ENCODE measurements at regions not wholly inside any gene's neighbourhood (a gene's known extent, or its start where the extent isn't known, plus 50 kb on each side); places are given as distances from the start of the nearest gene placed in this dataset.

DNA sequence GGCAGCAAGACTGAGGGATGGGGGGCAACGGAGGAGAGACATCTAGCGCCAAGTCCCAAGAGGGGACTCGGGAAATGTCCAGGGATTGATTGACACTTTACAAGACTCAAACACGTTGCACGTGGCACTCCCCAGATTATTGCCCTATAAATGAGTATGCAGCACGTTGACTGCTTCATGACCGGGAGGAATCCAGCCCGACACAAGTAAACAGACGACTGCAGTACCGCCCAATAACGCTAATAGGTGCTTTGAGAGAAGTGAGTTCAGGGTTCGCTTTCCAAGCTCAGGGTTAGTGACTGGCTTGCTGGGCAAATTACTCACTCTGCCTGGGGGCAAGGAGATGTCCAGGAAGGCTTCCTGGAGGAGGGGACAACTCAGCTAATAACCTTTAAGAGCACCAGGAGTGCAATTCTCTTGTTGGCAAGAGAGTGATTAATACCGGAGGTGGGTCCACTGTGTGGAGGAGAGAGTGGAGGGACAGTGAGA is 73.3 kb upstream of the MYL10 start:
- Histone ChIP-seq H3K9me2 (replicated peaks; ENCODE audit: control insufficient read depth, low read length) (no peaks in the 10 kb centered on the region), H3K79me2 (ENCODE audit: control insufficient read depth, low read length) (no peaks in the 10 kb centered on the region), H3K27me3 (ENCODE audit: control insufficient read depth, low read length) (peaks cover 20% of the 10 kb centered on the region), H4K20me1 (ENCODE audit: control insufficient read depth, insufficient read depth, low read depth, low read length) (no peaks in the 10 kb centered on the region), H3K36me3 (ENCODE audit: control insufficient read depth, low read length) (no peaks in the 10 kb centered on the region), H3K27ac (ENCODE audit: low read depth, low read length) (no peak overlapping the region), H3K9me3 (ENCODE audit: control insufficient read depth, insufficient read depth, low read length) (no peaks in the 10 kb centered on the region), H3K4me2 (ENCODE audit: low read length) (no peak overlapping the region), H3K4me3 (ENCODE audit: low read length) (no peak overlapping the region), H3K4me1 (ENCODE audit: control insufficient read depth, low read length) (no peaks in the 10 kb centered on the region), H3F3A (ENCODE audit: control insufficient read depth, insufficient read depth) (no peaks in the 10 kb centered on the region)
- TF ChIP-seq CTCF (IDR thresholded peaks at IDR 0.05; ENCODE audit: low read depth, low read length, poor library complexity, severe bottlenecking) = no peak
- no peak for TF ChIP-seq EZH2phosphoT487 (IDR thresholded peaks at IDR 0.05; ENCODE audit: borderline replicate concordance, low read length)

- H3K4me2 ChIP-seq (ENCODE audit: low read length) = no peak overlapping the region
- H4K20me1 ChIP-seq (ENCODE audit: control insufficient read depth, insufficient read depth, low read depth, low read length) = no peaks in the 10 kb centered on the region
- TF ChIP-seq EZH2phosphoT487 (IDR thresholded peaks at IDR 0.05; ENCODE audit: borderline replicate concordance, low read length) = no peak
- no peak for TF ChIP-seq CTCF (IDR thresholded peaks at IDR 0.05; ENCODE audit: low read depth, low read length, poor library complexity, severe bottlenecking)
- H3K27me3 ChIP-seq (ENCODE audit: control insufficient read depth, low read length) = peaks cover 7% of the 10 kb centered on the region
- H3K9me2 ChIP-seq (replicated peaks; ENCODE audit: control insufficient read depth, low read length) = no peaks in the 10 kb centered on the region
- no peak overlapping the region for H3K4me3 ChIP-seq (ENCODE audit: low read length)
- H3K9me3 ChIP-seq (ENCODE audit: control insufficient read depth, insufficient read depth, low read length) = no peaks in the 10 kb centered on the region
- no peak overlapping the region for H3K27ac ChIP-seq (ENCODE audit: low read depth, low read length)
- no peaks in the 10 kb centered on the region for H3K79me2 ChIP-seq (ENCODE audit: control insufficient read depth, low read length)
- H3F3A ChIP-seq (ENCODE audit: control insufficient read depth, insufficient read depth) = no peaks in the 10 kb centered on the region
- H3K4me1 ChIP-seq (ENCODE audit: control insufficient read depth, low read length) = no peaks in the 10 kb centered on the region
- no peaks in the 10 kb centered on the region for H3K36me3 ChIP-seq (ENCODE audit: control insufficient read depth, low read length)
Observed at GRCh38 chr7:101705331-101705730, 76.2 kb upstream of the MYL10 start.

DNA sequence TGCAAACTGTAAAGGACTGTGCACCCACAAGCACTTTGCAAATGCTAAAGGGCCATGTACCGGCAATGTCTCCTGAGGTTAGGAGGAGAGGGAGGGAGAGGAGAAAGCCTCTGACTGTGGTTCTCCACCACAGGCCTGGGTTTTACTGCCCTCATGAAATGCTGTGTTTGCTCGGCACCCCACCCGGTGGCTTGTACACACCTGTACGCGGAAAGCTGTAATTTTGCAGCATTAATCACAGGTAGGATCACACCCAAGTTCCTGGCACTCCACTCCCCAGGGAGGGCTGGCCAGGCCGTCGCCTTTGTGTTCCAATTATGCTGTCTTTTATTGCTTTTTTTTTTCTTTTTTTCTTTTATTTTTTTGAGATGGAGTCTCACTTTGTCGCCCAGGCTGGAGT is 78.5 kb upstream of the MYL10 start:
- no peak overlapping the region for H3K27ac ChIP-seq (ENCODE audit: low read depth, low read length)
- no peaks in the 10 kb centered on the region for H3K79me2 ChIP-seq (ENCODE audit: control insufficient read depth, low read length)
- no peaks in the 10 kb centered on the region for H3K4me1 ChIP-seq (ENCODE audit: control insufficient read depth, low read length)
- H3K27me3 ChIP-seq (ENCODE audit: control insufficient read depth, low read length) = peaks cover 13% of the 10 kb centered on the region
- H4K20me1 ChIP-seq (ENCODE audit: control insufficient read depth, insufficient read depth, low read depth, low read length) = no peaks in the 10 kb centered on the region
- TF ChIP-seq EZH2phosphoT487 (IDR thresholded peaks at IDR 0.05; ENCODE audit: borderline replicate concordance, low read length) (no peak), CTCF (IDR thresholded peaks at IDR 0.05; ENCODE audit: low read depth, low read length, poor library complexity, severe bottlenecking) (no peak)
- no peaks in the 10 kb centered on the region for H3K9me2 ChIP-seq (replicated peaks; ENCODE audit: control insufficient read depth, low read length)
- H3K4me3 ChIP-seq (ENCODE audit: low read length) = no peak overlapping the region
- H3K4me2 ChIP-seq (ENCODE audit: low read length) = no peak overlapping the region
- H3K9me3 ChIP-seq (ENCODE audit: control insufficient read depth, insufficient read depth, low read length) = no peaks in the 10 kb centered on the region
- H3K36me3 ChIP-seq (ENCODE audit: control insufficient read depth, low read length) = no peaks in the 10 kb centered on the region
- H3F3A ChIP-seq (ENCODE audit: control insufficient read depth, insufficient read depth) = no peaks in the 10 kb centered on the region
